T-helper 17 cell (primary cell): ENCODE measurements at regions not wholly inside any gene's neighbourhood (a gene's known extent, or its start where the extent isn't known, plus 50 kb on each side); places are given as distances from the start of the nearest gene placed in this dataset.

Experiments used
- ATAC-seq: fragments of 150-1000 bp; cut with Tn5 transposase; 2 replicates; pipeline ENCODE4 v1.10.0; 2021; ENCODE audit warnings: mild to moderate bottlenecking, moderate library complexity
- DNase-seq, 3 donors: peaks; one replicate each; pipeline versions ENCODE4 v3.0.0 to v3.0.0-alpha.2; 2020 to 2021
- H3K9me3 ChIP-seq: one replicate; pipeline ENCODE4 v1.7.0; 2013; ENCODE audit warnings: low read length, mild to moderate bottlenecking; ENCODE audit not compliant: control insufficient read depth, poor library complexity, severe bottlenecking
- H3K27ac Mint-ChIP-seq: one replicate; pipeline ENCODE4 v1.8.0; 2022; ENCODE audit warnings: mild to moderate bottlenecking, moderate library complexity, mixed read lengths
- H3K27me3 Mint-ChIP-seq: one replicate; pipeline ENCODE4 v1.8.0; 2022; ENCODE audit warnings: mixed read lengths
- H3K36me3 Mint-ChIP-seq: one replicate; pipeline ENCODE4 v1.8.0; 2022; ENCODE audit warnings: low read depth, mixed read lengths
- H3K4me1 Mint-ChIP-seq: one replicate; pipeline ENCODE4 v1.8.0; 2022; ENCODE audit warnings: mild to moderate bottlenecking, mixed read lengths
- H3K4me3 Mint-ChIP-seq: one replicate; pipeline ENCODE4 v1.8.0; 2022; ENCODE audit warnings: mild to moderate bottlenecking, moderate library complexity, mixed read lengths

DNA sequence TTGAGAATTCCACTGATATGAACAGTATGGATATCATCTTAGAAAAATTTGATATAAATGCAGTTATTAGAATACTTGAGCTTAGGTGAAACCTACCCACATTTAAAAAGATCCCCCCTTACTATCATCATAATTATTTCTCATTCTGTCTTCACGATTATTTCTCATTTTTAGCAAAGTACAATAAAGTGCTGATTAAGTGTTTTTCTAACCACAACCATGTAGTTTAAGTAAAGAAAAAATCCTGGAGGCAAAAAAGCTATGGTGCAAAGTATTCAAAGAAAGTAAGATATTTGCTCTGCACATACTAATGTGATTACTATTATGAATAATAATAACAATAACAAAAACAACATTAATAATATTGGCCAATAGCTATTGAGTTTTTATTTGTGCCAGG is 365.6 kb upstream of the PCDH7 start:
- H3K9me3 ChIP-seq, result no peaks in the 10 kb centered on the region
- no peaks in the 10 kb centered on the region for H3K36me3 Mint-ChIP-seq
- ATAC-seq (no peak), DNase-seq (no peak)
- no peaks in the 10 kb centered on the region for H3K4me1 Mint-ChIP-seq
- no peak overlapping the region for H3K27ac Mint-ChIP-seq
- no peak overlapping the region for H3K4me3 Mint-ChIP-seq
- H3K27me3 Mint-ChIP-seq, result no peaks in the 10 kb centered on the region

DNA sequence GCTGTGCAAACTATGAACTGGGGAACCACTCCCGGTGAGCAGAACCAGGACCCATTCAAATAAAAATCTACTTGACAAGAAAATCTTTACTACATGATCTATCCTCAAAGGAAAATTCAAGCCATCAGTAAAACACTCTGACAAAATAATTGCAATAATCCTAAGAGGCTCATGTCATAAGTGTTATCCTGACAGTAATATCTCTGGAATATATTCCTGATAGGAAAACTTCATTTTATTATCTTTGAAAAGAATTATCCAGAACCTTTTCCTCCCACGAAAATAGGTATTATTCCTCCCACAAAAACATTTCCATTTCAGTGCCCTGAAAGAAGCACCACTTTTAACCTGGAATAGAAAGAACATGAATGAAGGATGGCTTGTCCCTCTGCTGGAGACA is 357.7 kb upstream of the PCDH7 start:
- Mint-ChIP-seq H3K36me3 (no peaks in the 10 kb centered on the region), H3K4me1 (no peaks in the 10 kb centered on the region), H3K27ac (no peak overlapping the region), H3K4me3 (no peak overlapping the region), H3K27me3 (no peaks in the 10 kb centered on the region)
- DNase-seq (no peak), ATAC-seq (no peak)
- H3K9me3 ChIP-seq, result peaks cover 4% of the 10 kb centered on the region

DNA sequence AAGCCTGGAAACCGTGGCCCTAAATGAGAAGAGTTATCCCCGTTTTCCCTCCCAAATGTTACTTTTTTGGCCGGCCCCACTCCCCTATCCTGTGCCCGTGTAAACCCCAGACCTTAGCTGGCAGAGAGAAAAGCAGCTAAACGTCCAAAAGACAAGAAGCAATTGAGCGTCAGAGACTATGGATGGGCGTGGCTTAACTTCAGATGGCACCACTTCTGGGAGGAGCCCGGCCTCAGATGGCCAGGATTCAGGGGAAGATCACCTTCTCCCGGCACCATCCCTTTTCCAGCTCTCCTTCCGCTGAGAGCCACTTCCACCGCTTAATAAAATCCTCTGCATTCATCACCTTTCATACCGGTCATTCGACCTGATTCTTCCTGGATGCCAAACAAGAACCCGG is 350.1 kb upstream of the PCDH7 start:
- ATAC-seq, result no peak
- H3K27ac Mint-ChIP-seq, result no peak overlapping the region
- no peaks in the 10 kb centered on the region for H3K4me1 Mint-ChIP-seq
- DNase-seq, result no peak
- H3K9me3 ChIP-seq, result no peaks in the 10 kb centered on the region
- no peak overlapping the region for H3K4me3 Mint-ChIP-seq
- no peaks in the 10 kb centered on the region for H3K27me3 Mint-ChIP-seq
- H3K36me3 Mint-ChIP-seq, result no peaks in the 10 kb centered on the region

DNA sequence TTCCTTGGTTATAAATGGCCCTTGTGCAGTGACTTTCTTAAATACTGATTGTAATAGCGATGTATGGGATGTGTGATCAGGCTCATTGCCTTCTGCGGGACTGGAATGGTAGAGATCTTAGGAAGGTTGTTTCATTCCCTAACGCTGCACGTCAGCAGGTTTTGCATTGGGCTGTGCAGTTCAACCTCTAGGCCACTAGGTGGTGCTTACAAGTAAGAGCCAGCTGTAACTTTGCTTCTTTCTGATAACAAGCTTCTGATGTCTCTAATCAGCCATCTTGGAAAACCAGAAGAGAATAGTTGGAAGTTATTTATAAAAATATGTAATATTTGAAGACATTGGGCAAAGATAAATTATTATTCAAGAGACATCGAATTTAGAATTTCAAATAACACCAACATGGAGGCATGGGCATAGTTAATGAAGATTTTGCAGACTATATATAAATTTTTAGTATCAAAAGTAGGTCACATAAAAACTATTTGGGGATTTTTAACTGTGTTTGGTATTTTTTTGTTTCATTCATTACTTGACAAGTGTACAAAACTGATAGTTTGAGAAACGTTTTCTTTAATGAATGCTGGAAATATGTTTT is 339.7 kb upstream of the PCDH7 start:
- Mint-ChIP-seq H3K27ac (no peak overlapping the region), H3K36me3 (no peaks in the 10 kb centered on the region), H3K27me3 (no peaks in the 10 kb centered on the region), H3K4me1 (no peaks in the 10 kb centered on the region), H3K4me3 (no peak overlapping the region)
- ATAC-seq (no peak), DNase-seq (no peak)
- H3K9me3 ChIP-seq, result no peaks in the 10 kb centered on the region

DNA sequence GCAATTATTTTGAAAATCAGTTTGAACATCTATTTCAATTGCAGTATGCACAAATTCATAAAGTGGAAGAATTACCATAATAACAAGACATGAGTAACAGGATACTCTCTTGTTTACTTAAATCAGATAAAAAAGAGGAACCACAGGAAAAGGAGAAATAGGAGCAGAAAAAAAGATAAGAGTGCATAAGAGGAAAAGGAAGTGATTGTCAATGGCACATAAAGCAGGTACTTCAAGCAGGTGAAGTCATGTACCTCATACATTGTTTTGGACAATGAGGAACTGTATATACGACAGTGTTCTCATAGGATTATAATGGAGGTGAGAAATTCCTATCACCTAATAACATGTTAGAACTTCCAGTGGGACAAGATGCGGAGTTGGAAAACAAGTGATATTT is 334.5 kb upstream of the PCDH7 start:
- ATAC-seq (no peak), DNase-seq (no peak)
- Mint-ChIP-seq H3K27me3 (no peaks in the 10 kb centered on the region), H3K4me3 (no peak overlapping the region), H3K36me3 (no peaks in the 10 kb centered on the region), H3K4me1 (no peaks in the 10 kb centered on the region), H3K27ac (no peak overlapping the region)
- no peaks in the 10 kb centered on the region for H3K9me3 ChIP-seq

DNA sequence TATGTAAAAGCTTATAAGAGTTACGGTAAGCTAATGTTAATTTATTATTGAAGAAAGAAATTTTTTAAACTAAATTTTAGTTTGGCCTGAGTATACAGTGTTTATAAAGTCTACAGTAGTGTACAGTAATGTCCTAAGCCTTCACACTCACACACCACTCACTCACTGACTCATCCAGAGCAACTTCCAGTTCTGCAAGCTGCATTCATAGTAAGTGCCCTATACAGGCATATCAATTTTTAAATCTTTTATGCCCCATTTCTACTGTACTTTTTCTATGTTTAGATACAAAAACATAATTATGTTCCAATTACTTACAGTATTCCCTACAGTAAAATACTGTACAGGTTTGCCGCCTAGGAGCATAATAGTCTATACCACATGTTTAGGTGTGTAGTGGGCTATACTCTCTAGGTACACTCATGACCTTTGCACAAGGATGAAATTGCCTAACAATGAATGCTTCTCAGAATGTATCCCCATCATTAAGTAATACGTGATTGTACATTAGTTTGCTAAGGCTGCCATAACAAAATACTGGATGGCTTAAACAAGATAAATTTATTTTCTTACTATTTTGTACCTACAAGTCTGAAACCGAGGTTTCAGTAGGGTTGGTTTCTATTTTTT is 333.8 kb upstream of the PCDH7 start:
- Mint-ChIP-seq H3K36me3 (no peaks in the 10 kb centered on the region), H3K4me3 (no peak overlapping the region), H3K27me3 (no peaks in the 10 kb centered on the region), H3K4me1 (no peaks in the 10 kb centered on the region), H3K27ac (no peak overlapping the region)
- no peak for ATAC-seq
- no peak for DNase-seq
- H3K9me3 ChIP-seq, result no peaks in the 10 kb centered on the region

DNA sequence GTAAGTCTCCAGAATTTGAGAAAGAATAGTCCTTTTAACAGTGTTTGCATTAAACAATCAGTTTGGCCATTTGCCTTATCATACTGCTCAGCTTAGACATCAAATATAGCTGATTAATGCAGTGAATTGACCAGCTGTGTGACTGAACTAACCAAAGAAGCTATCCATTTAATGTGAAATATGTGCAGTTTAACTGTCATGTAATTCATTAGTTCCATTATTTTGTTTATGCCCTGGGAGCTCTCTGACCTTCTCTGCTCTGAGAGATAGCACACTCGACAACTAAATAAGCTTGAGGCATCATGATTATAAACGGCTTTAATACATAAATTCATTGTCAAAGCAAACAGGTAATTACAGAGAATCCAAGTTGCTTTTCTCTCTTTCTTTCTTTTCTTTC is 324.3 kb upstream of the PCDH7 start:
- Mint-ChIP-seq H3K27me3 (no peaks in the 10 kb centered on the region), H3K27ac (no peak overlapping the region), H3K4me1 (no peaks in the 10 kb centered on the region), H3K36me3 (no peaks in the 10 kb centered on the region), H3K4me3 (no peak overlapping the region)
- ATAC-seq (no peak), DNase-seq (no peak)
- H3K9me3 ChIP-seq, result no peaks in the 10 kb centered on the region

DNA sequence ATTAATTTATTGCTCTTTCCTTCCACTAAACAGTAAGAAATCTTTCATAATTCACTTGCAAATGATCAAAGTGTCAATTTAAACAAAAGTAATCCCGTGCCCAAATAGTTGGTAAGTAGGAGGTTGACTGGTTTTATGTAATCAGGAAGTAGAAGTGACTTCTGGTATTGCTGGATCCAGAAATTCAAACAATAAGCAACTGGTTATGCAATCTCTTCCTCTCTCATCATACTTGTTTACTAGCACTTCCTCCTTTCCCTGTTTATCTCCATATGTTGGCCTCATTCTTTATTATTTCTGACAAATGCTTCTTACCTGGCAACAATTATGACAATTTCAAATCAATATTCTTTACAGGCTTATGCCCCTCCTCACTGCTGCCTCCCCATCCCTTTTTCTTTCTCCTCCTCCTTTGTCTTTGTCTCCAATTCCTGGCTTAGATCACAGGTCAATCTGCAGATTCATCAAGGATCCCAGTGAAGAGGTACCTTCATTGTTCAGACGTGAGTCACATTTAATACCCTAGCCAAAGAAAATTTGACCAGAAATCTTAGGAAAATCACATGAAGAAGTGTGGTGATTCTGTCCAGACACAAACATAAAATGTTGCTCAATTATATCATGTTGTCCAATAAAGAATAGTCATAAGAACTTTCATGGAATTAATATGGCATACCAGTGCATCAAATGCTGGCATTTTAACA is 323.2 kb upstream of the PCDH7 start:
- ATAC-seq, result no peak
- Mint-ChIP-seq H3K27me3 (no peaks in the 10 kb centered on the region), H3K4me3 (no peak overlapping the region)

DNA sequence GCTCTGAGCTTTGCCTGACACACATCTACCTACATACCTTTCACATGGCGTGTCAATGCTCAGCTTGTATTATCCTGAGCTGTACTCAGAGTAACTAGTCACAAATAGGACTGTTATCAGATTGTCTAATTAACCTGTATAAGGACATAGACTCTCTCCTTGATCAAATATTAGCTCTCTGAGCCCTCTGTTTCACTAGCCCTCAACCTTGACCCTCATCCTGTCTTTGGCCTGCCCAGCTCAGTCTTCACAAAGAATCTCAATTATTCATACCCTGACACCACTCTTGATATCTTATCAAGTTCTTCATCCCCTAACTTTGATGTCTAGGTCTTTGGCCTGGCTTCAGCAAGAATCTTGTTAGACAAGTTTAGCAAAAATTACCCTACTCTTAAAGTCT is 320.7 kb upstream of the PCDH7 start:
- H3K36me3 Mint-ChIP-seq, result no peaks in the 10 kb centered on the region

More for the DNA sequence above, 323.2 kb upstream of the PCDH7 start:
- H3K4me1 Mint-ChIP-seq, result no peaks in the 10 kb centered on the region
- DNase-seq, result no peak
- no peaks in the 10 kb centered on the region for H3K36me3 Mint-ChIP-seq
- no peak overlapping the region for H3K27ac Mint-ChIP-seq
- no peaks in the 10 kb centered on the region for H3K9me3 ChIP-seq

DNA sequence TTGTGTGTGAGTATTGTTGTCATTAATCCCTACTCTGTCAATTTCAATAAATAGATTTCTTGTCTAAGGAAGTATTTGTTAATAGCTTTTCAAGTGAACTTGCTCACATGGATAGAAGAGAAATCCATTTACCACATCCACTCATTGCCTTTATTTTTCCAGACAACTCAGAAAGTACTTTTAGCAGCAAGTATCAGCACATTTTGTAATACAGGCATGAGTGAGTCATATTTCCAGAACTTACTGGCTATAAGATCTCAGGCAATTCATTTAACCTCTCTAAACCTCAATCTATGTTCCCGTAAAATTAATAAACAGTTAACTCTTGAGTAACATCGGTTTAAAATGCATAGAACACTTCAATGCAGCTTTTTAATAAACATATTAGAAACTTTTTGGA is 317.9 kb upstream of the PCDH7 start:
- Mint-ChIP-seq H3K4me3 (no peak overlapping the region), H3K27me3 (no peaks in the 10 kb centered on the region), H3K4me1 (no peaks in the 10 kb centered on the region), H3K27ac (no peak overlapping the region), H3K36me3 (no peaks in the 10 kb centered on the region)
- ATAC-seq (no peak), DNase-seq (no peak)
- H3K9me3 ChIP-seq, result no peaks in the 10 kb centered on the region

More for the DNA sequence above, 320.7 kb upstream of the PCDH7 start:
- H3K4me1 Mint-ChIP-seq, result no peaks in the 10 kb centered on the region
- no peak overlapping the region for H3K4me3 Mint-ChIP-seq
- no peak overlapping the region for H3K27ac Mint-ChIP-seq
- no peaks in the 10 kb centered on the region for H3K27me3 Mint-ChIP-seq
- no peaks in the 10 kb centered on the region for H3K9me3 ChIP-seq
- DNase-seq (no peak), ATAC-seq (no peak)

DNA sequence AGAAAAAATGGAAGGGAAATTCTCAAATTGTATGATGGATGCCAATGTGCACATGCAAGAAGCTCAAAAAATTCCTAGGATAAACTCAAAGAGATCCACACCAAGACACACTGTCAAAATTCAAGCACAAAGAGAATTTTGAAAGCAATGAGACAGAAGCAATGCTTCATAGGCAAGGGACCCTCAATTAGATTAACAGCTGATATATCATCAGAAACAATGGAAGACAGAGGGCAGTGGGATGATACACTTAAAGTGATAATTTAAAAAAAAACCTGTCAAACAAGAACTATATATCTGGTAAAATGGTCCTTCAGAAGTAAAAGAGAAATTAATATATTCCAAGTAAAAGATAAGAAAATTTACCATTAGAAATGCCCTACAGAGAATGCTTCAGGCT is 306.3 kb upstream of the PCDH7 start:
- DNase-seq (no peak), ATAC-seq (no peak)
- no peaks in the 10 kb centered on the region for H3K4me1 Mint-ChIP-seq
- H3K9me3 ChIP-seq, result no peaks in the 10 kb centered on the region
- no peak overlapping the region for H3K27ac Mint-ChIP-seq
- H3K27me3 Mint-ChIP-seq, result no peaks in the 10 kb centered on the region
- no peaks in the 10 kb centered on the region for H3K36me3 Mint-ChIP-seq
- no peak overlapping the region for H3K4me3 Mint-ChIP-seq

DNA sequence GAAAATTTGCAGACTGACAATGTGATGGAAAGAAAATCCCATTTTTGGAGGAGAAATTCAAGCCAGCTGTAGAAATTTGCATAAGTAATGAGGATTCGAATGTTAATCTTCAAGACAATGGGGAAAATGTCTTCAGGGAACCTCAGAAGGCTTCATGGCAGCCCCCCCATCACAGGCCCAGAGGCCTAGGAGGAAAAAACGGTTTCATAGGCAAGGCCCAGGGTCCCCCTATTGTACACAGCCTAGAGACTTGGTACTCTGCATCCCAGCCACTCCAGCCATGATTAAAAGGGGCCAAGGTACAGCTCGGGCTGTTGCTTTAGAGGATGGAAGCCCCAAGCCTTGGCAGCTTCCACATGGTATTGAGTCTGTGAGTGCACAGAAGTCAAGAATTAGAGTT is 303.6 kb upstream of the PCDH7 start:
- no peak for ATAC-seq
- H3K4me1 Mint-ChIP-seq, result no peaks in the 10 kb centered on the region

DNA sequence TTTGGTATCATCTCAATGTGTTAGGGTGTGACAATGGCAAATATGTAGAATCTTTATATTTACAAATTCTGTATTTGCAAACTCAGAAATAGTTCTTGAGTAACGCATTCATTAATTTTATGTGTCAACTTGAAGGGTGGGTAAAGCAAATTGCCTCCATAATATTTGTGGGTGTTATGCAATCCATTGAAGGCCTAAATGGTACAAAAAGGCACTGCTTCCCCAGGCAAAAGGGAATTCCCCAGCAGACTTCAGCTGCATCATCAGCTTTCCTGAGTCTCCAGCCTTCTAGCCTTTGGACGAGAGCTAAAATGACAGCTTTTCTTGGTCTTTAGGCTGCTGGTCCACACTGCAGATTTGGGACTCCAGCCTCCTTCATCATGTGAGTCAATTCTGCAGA is 292.2 kb upstream of the PCDH7 start:
- ATAC-seq (no peak), DNase-seq (no peak)
- no peaks in the 10 kb centered on the region for H3K9me3 ChIP-seq
- Mint-ChIP-seq H3K27me3 (no peaks in the 10 kb centered on the region), H3K36me3 (no peaks in the 10 kb centered on the region), H3K4me3 (no peak overlapping the region), H3K4me1 (no peaks in the 10 kb centered on the region), H3K27ac (no peak overlapping the region)

More for the DNA sequence above, 303.6 kb upstream of the PCDH7 start:
- H3K36me3 Mint-ChIP-seq, result no peaks in the 10 kb centered on the region
- H3K4me3 Mint-ChIP-seq, result no peak overlapping the region
- H3K27me3 Mint-ChIP-seq, result no peaks in the 10 kb centered on the region
- no peak overlapping the region for H3K27ac Mint-ChIP-seq
- peaks cover 4% of the 10 kb centered on the region for H3K9me3 ChIP-seq
- DNase-seq, result no peak
